HCT116 (cell line): ENCODE measurements at regions not wholly inside any gene's neighbourhood (a gene's known extent, or its start where the extent isn't known, plus 50 kb on each side); places are given as distances from the start of the nearest gene placed in this dataset.

Experiments used
- ATAC-seq: fragments of 200-7000 bp; cut with Tn5 transposase; 2 replicates; pipeline ENCODE4 v1.9.1; 2020; ENCODE audit warnings: mild to moderate bottlenecking, moderate library complexity
- BruUV-seq: library from RNA; stranded (reverse); fragments of 400-500 nt; replicated peaks from 2 replicates; lab custom pipeline; 2021; lab: Mats Ljungman, UMichigan
- CTCF ChIA-PET: fragments of 300-600 bp; sonication (Branson Sonifier 250); formaldehyde crosslinking; loops from one replicate; lab custom pipeline; 2021; ENCODE audit warnings: antibody characterized with exemption; lab: Charles Lee
- POLR2A ChIA-PET: fragments of 300-600, 350-600 bp; sonication (Branson Sonifier 250); formaldehyde crosslinking; loops from one replicate; lab custom pipeline; 2021; ENCODE audit warnings: antibody characterized with exemption; lab: Charles Lee
- RAD21 ChIA-PET, 2 experiments: fragments of 300-600 bp; sonication (Branson Sonifier 250); formaldehyde crosslinking; loops; one replicate each; lab custom pipeline; 2023; ENCODE audit warnings: low total read pairs in 2 of 2; ENCODE audit not compliant: uncharacterized antibody in 2 of 2, unreplicated experiment in 2 of 2, low non-redundant PET in 1 of 2; lab: Charles Lee
- DNase-seq: peaks from one replicate; pipeline ENCODE4 v3.0.0-alpha.2; 2010; ENCODE audit warnings: low read depth, low spot score
- H2AFZ ChIP-seq: fragments of 200-600 bp; shearing (Covaris generic), sonication (generic); 2 replicates; pipeline ENCODE4 v1.6.1; 2017; ENCODE audit warnings: low read depth, mixed run types, mixed read lengths, antibody characterized with exemption, low read length; ENCODE audit not compliant: poor library complexity, severe bottlenecking
- H3K27ac ChIP-seq: 2 replicates; pipeline ENCODE4 v1.5.1; 2012; ENCODE audit warnings: low read depth, low read length
- H3K27me3 ChIP-seq: fragments of 200-600 bp; sonication (generic); 2 replicates; pipeline ENCODE4 v1.6.1; 2016; ENCODE audit warnings: mixed run types, low read length, mixed read lengths; ENCODE audit not compliant: insufficient read depth
- H3K36me3 ChIP-seq, 2 experiments: fragments of 200-500 bp in 1 of 2; fragments of 200-600 bp in 1 of 2; sonication (Bioruptor generic) in 1 of 2; sonication (generic) in 1 of 2; 2 replicates each; pipeline versions ENCODE4 v1.5.1 to v1.6.1; 2014 to 2016; ENCODE audit warnings: low read length in 2 of 2, inconsistent platforms in 1 of 2, mixed read lengths in 1 of 2, mixed run types in 1 of 2; ENCODE audit not compliant: insufficient read depth in 2 of 2, control insufficient read depth in 1 of 2
- H3K4me1 ChIP-seq, 2 experiments: fragments of 200-600 bp in 1 of 2; sonication (generic) in 1 of 2; 2 replicates each; pipeline versions ENCODE4 v1.5.1 to v1.6.1; 2012 to 2017; ENCODE audit warnings: low read length in 2 of 2, inconsistent platforms in 1 of 2, mild to moderate bottlenecking in 1 of 2, mixed read lengths in 1 of 2, mixed run types in 1 of 2, moderate library complexity in 1 of 2; ENCODE audit not compliant: insufficient read depth in 2 of 2, control insufficient read depth in 1 of 2
- H3K4me2 ChIP-seq: fragments of 200-600 bp; sonication (generic); 2 replicates; pipeline ENCODE4 v1.6.1; 2017; ENCODE audit warnings: mixed run types, low read length, mixed read lengths
- H3K4me3 ChIP-seq, 2 experiments: fragments of 200-600 bp in 1 of 2; sonication (generic) in 1 of 2; replicated peaks in 1 of 2; 2 replicates each; pipeline ENCODE4 v1.5.1; 2011 to 2016; ENCODE audit warnings: low read length in 2 of 2, control low read depth in 1 of 2, low read depth in 1 of 2, mild to moderate bottlenecking in 1 of 2, mixed read lengths in 1 of 2, mixed run types in 1 of 2
- H3K79me2 ChIP-seq: fragments of 200-600 bp; sonication (generic); 2 replicates; pipeline ENCODE4 v1.6.1; 2017; ENCODE audit warnings: mild to moderate bottlenecking, mixed run types, low read length, moderate library complexity, mixed read lengths; ENCODE audit not compliant: insufficient read depth
- H3K9ac ChIP-seq: fragments of 200-600 bp; sonication (generic); 2 replicates; pipeline ENCODE4 v1.6.1; 2016; ENCODE audit warnings: low read length, mixed read lengths
- H3K9me2 ChIP-seq: fragments of 200-600 bp; sonication (generic), shearing (Covaris generic); 2 replicates; pipeline ENCODE4 v1.6.1; 2017; ENCODE audit warnings: mixed run types, mild to moderate bottlenecking, moderate library complexity; ENCODE audit not compliant: insufficient read depth
- H3K9me3 ChIP-seq, 2 experiments: fragments of 200-500 bp in 1 of 2; fragments of 200-600 bp in 1 of 2; sonication (Bioruptor generic) in 1 of 2; sonication (generic) in 1 of 2; 2 replicates each; pipeline ENCODE4 v1.6.1; 2014 to 2017; ENCODE audit warnings: low read length in 2 of 2, mixed read lengths in 2 of 2, inconsistent platforms in 1 of 2, low read depth in 1 of 2, mild to moderate bottlenecking in 1 of 2, mixed run types in 1 of 2, moderate library complexity in 1 of 2; ENCODE audit not compliant: control insufficient read depth in 1 of 2, insufficient read depth in 1 of 2
- H4K20me1 ChIP-seq: fragments of 200-600 bp; sonication (generic), shearing (Covaris generic); 2 replicates; pipeline ENCODE4 v1.6.1; 2017; ENCODE audit warnings: mixed run types, mild to moderate bottlenecking, moderate library complexity; ENCODE audit not compliant: insufficient read depth
- CEBPB ChIP-seq: IDR thresholded peaks from 2 replicates; pipeline ENCODE4 v1.6.1; 2012; ENCODE audit warnings: low read depth
- EGR1 ChIP-seq: IDR thresholded peaks from 2 replicates; pipeline ENCODE4 v1.6.1; 2012; ENCODE audit warnings: low read depth
- POLR2A ChIP-seq: IDR thresholded peaks from 2 replicates; pipeline ENCODE4 v1.7.0; 2011; ENCODE audit warnings: borderline replicate concordance; ENCODE audit not compliant: insufficient read depth, insufficient read length; ENCODE audit errors: extremely low read depth
- POLR2AphosphoS5 ChIP-seq: IDR thresholded peaks from 2 replicates; pipeline ENCODE4 v1.6.1; 2011; ENCODE audit warnings: mild to moderate bottlenecking, low read depth, low read length, moderate library complexity
- ZFX ChIP-seq: fragments of 450-650 bp; IDR thresholded peaks from 2 replicates; pipeline ENCODE4 v1.6.1; 2017
- intact Hi-C: fragments of 100-400 bp; cut with micrococcal nuclease; formaldehyde crosslinking; loops from 2 replicates; pipeline ENCODE4 v1.10.0; 2022
- TF ChIP-seq, protein P1 (sequence below): IDR thresholded peaks from 2 replicates; pipeline ENCODE4 v1.6.1; 2012
- TF ChIP-seq, protein P2 (sequence below), 3 experiments: fragments of 200-600 bp in 1 of 3; sonication (generic) in 1 of 3; IDR thresholded peaks in 2 of 3; conservative IDR thresholded peaks in 1 of 3; 2 replicates each; pipeline ENCODE4 v1.5.1; 2012 to 2017; ENCODE audit warnings: low read depth in 2 of 3, low read length in 2 of 3, antibody characterized with exemption in 1 of 3, borderline replicate concordance in 1 of 3, control low read depth in 1 of 3, mild to moderate bottlenecking in 1 of 3, mixed read lengths in 1 of 3, mixed run types in 1 of 3, moderate library complexity in 1 of 3; ENCODE audit not compliant: insufficient read depth in 1 of 3

DNA sequence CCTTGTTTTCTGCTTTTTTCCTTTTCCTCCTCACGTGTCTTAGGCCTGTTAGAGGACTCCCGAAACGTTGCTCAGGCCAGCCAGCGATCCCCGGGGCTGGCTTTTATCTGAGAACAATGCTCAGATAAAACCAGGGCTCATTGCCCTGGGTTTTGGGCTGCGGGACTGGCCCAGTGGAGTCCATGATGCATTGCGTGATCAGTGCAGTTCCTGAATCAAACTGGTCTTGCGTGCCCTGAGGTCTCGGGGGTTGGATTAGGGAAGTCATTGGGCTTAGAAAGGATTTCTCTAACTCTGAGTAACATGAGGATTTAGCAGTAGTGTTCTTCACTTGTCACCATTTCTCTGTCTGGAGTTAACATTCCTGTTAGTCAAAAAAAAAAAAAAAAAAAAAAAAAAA, 66.3 kb downstream of the CCR1 start:
- no peak for ATAC-seq
- Histone ChIP-seq H2AFZ (no peak overlapping the region), H3K27me3 (no peaks in the 10 kb centered on the region), H3K36me3 (no peaks in the 10 kb centered on the region), H3K79me2 (no peaks in the 10 kb centered on the region), H3K4me1 (no peaks in the 10 kb centered on the region), H3K4me2 (no peak overlapping the region)
- no TSS peak for BruUV-seq
- DNase-seq, result no peak
- TF ChIP-seq, protein P1, sequence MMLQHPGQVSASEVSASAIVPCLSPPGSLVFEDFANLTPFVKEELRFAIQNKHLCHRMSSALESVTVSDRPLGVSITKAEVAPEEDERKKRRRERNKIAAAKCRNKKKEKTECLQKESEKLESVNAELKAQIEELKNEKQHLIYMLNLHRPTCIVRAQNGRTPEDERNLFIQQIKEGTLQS, result no peak
- TF ChIP-seq POLR2AphosphoS5 (no peak), ZFX (no peak), POLR2A (no peak), CEBPB (no peak)
- TF ChIP-seq, protein P2, sequence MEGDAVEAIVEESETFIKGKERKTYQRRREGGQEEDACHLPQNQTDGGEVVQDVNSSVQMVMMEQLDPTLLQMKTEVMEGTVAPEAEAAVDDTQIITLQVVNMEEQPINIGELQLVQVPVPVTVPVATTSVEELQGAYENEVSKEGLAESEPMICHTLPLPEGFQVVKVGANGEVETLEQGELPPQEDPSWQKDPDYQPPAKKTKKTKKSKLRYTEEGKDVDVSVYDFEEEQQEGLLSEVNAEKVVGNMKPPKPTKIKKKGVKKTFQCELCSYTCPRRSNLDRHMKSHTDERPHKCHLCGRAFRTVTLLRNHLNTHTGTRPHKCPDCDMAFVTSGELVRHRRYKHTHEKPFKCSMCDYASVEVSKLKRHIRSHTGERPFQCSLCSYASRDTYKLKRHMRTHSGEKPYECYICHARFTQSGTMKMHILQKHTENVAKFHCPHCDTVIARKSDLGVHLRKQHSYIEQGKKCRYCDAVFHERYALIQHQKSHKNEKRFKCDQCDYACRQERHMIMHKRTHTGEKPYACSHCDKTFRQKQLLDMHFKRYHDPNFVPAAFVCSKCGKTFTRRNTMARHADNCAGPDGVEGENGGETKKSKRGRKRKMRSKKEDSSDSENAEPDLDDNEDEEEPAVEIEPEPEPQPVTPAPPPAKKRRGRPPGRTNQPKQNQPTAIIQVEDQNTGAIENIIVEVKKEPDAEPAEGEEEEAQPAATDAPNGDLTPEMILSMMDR (IDR thresholded peaks at IDR 0.05 in 2 of 3, conservative IDR thresholded peaks at IDR 0.05 in 1 of 3; ENCODE audit: borderline replicate concordance in 1 of 3, insufficient read depth in 1 of 3, low read depth in 2 of 3, low read length in 2 of 3), result no peak
- TF ChIP-seq, all 23 proteins: peak for 0
- intact Hi-C loops, result no loop called here
- Histone ChIP-seq H3K9me3 (no peaks in the 10 kb centered on the region), H3K4me3 (no peak overlapping the region), H4K20me1 (no peaks in the 10 kb centered on the region), H3K27ac (no peak overlapping the region), H3K9me2 (no peaks in the 10 kb centered on the region), H3K9ac (no peak overlapping the region)
- POLR2A ChIA-PET, result no interaction called here
- CTCF ChIA-PET, result no interaction called here
- RAD21 ChIA-PET, result no interaction called here

DNA sequence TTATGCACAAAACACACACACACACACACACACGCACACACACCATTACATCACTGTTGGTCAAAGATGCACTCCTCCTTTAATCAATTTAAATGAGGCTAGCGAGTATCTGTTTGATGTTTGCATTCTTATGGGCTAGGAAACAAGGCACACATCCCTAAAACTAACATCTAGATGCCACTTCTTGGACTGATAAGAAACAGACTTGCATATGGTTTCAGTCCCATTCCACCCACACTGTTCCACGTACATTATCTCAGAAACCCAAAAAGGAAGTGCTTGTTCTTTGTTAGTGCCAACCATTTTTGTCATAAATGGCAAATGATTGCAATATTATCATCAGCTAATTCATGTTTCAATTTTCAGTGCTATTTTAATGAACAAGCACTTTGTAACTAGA, 69.5 kb downstream of the CCR1 start:
- DNase-seq, result no peak
- no TSS peak for BruUV-seq

More for the DNA sequence above, 69.5 kb downstream of the CCR1 start:
- Histone ChIP-seq H2AFZ (no peak overlapping the region), H3K9me3 (no peaks in the 10 kb centered on the region), H3K4me2 (no peak overlapping the region), H3K9me2 (no peaks in the 10 kb centered on the region), H3K9ac (no peak overlapping the region), H3K4me1 (no peaks in the 10 kb centered on the region), H3K79me2 (no peaks in the 10 kb centered on the region), H3K4me3 (no peak overlapping the region), H3K36me3 (no peaks in the 10 kb centered on the region), H3K27me3 (peaks cover 4% of the 10 kb centered on the region; the same call in 1 of the 2 replicates), H4K20me1 (no peaks in the 10 kb centered on the region), H3K27ac (no peak overlapping the region)
- ATAC-seq, result no peak
- ChIA-PET POLR2A (no interaction called here), RAD21 (no interaction called here), CTCF (no interaction called here)
- TF ChIP-seq, protein P1, result no peak
- no peak for TF ChIP-seq EGR1
- intact Hi-C loops, result no loop called here
